ENCODE measurements at regions not wholly inside any gene's neighbourhood (a gene's known extent, or its start where the extent isn't known, plus 50 kb on each side); places are given as distances from the start of the nearest gene placed in this dataset.

DNA sequence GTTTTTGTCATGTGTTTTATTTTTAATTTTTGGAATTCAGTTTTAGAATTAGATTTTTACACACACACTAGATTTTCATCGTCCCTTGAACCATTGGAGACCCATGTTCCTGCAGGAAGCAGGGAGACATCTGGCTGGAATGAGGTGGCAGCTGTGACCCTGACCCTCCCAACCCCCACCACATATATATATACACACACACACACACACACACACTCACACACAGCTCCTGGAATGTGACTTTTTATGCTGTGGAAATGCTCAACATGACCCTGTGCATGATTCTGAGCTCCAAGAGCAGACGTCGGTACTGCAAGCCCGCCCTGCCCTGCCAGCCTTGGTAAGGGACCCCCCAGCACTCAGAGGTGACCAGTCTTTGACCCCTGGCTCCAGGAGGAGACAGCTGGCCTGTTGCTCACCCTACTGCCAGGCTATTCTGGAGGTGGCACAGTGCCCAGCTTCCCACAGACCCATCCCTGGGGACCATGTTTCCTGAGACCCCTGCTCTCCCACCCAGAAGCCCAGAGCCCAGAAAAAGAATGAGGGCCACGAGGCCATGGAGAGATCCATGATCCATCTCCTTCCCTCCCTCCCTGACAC is 103.2 kb upstream of the VSTM2B start:
- TF ChIP-seq, protein P1, sequence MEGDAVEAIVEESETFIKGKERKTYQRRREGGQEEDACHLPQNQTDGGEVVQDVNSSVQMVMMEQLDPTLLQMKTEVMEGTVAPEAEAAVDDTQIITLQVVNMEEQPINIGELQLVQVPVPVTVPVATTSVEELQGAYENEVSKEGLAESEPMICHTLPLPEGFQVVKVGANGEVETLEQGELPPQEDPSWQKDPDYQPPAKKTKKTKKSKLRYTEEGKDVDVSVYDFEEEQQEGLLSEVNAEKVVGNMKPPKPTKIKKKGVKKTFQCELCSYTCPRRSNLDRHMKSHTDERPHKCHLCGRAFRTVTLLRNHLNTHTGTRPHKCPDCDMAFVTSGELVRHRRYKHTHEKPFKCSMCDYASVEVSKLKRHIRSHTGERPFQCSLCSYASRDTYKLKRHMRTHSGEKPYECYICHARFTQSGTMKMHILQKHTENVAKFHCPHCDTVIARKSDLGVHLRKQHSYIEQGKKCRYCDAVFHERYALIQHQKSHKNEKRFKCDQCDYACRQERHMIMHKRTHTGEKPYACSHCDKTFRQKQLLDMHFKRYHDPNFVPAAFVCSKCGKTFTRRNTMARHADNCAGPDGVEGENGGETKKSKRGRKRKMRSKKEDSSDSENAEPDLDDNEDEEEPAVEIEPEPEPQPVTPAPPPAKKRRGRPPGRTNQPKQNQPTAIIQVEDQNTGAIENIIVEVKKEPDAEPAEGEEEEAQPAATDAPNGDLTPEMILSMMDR (IDR thresholded peaks at IDR 0.05; ENCODE audit: insufficient read depth, low read length): no peak
- DNase-seq (ENCODE audit: low read depth): no peak
- no peak overlapping the region for H3K4me3 ChIP-seq (ENCODE audit: low read depth, low read length)

- no peak overlapping the region for H3K4me3 ChIP-seq (ENCODE audit: low read depth, low read length)
- no peak for DNase-seq (ENCODE audit: low read depth)
- TF ChIP-seq, protein P1 (IDR thresholded peaks at IDR 0.05; ENCODE audit: insufficient read depth, low read length): no peak
Measured at GRCh38 chr19:29428071-29428470, 97.7 kb upstream of the VSTM2B start.

- no peak overlapping the region for H3K4me3 ChIP-seq (ENCODE audit: low read depth, low read length)
- no peak for DNase-seq (ENCODE audit: low read depth)
- TF ChIP-seq, protein P1 (IDR thresholded peaks at IDR 0.05; ENCODE audit: insufficient read depth, low read length): no peak
Measured at GRCh38 chr19:29429021-29429420, 96.8 kb upstream of the VSTM2B start.

DNA sequence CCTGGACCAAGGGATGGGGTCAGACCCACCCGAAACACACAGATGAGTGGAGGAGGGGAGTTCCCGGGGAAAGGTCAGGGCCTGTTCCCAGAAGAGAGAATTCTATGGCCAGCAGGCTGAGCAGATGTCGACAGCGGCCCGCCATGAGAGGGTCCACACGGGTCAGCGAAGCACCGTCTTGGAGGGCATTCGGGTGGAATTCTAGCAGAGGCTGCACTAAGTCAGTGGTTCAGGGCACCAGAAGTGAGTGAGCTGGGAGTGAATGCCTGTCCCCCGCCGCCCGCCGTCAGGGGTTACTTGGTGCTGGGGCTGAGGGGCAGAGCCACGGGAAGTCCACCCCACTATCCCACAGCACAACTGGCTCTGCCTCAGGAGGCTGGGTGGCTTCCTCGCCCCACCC is 96.2 kb upstream of the VSTM2B start:
- DNase-seq (ENCODE audit: low read depth): no peak
- TF ChIP-seq, protein P1 (IDR thresholded peaks at IDR 0.05; ENCODE audit: insufficient read depth, low read length): no peak
- H3K4me3 ChIP-seq (ENCODE audit: low read depth, low read length): no peak overlapping the region

DNA sequence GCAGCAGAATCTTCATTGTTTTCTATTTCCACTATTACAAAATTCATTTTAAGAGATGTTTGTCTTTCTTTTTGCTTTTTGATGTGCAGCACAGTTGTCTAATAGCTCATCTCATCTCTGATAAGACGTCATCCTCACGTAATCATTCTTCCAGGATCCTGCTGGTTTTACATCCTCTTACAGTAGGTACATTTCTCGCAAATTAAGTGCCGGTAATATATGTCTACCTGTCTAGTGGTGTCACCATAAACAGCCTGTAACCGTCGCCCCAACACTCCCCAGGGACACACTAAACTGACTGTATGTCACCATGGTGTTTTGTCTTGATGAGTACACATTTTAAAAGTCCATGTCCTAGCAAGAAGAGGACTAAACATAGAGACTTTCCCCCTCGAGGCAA is 94.5 kb upstream of the VSTM2B start:
- H3K4me3 ChIP-seq (ENCODE audit: low read depth, low read length): no peak overlapping the region
- TF ChIP-seq, protein P1 (IDR thresholded peaks at IDR 0.05; ENCODE audit: insufficient read depth, low read length): no peak
- DNase-seq (ENCODE audit: low read depth): no peak

- TF ChIP-seq, protein P1 (IDR thresholded peaks at IDR 0.05; ENCODE audit: insufficient read depth, low read length): no peak
- no peak overlapping the region for H3K4me3 ChIP-seq (ENCODE audit: low read depth, low read length)
- DNase-seq (ENCODE audit: low read depth): no peak
Measured at GRCh38 chr19:29432677-29433076, 93.1 kb upstream of the VSTM2B start.

DNA sequence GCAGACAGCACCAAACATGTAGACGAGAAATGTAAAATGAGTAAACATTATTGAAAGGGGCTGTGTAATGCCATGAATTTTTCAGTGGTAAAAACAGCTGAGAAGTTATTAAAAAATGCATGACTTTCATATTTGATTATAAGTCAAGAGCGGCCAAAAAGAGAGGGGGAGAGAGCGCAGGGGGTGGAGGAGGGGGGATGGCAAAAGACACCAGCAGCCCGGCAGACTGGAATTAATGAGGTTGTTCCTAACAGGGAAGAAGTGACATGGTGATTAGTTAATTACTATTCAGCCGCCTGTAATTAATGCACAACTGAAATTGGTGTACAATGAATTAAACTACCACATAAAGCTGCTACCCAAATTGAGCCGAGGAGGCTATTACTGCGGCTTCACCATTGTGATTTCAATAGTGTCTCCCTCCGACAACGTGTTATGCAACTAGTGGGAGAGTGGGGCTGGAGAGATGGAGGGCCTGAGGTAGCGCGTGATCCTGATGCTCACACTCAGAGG is 89.1 kb upstream of the VSTM2B start:
- TF ChIP-seq, protein P1 (IDR thresholded peaks at IDR 0.05; ENCODE audit: insufficient read depth, low read length): no peak
- no peak overlapping the region for H3K4me3 ChIP-seq (ENCODE audit: low read depth, low read length)
- no peak for DNase-seq (ENCODE audit: low read depth)

All from fibroblast of the aortic adventitia (primary cell).